ENCODE measurements at regions not wholly inside any gene's neighbourhood (a gene's known extent, or its start where the extent isn't known, plus 50 kb on each side); places are given as distances from the start of the nearest gene placed in this dataset.

DNA sequence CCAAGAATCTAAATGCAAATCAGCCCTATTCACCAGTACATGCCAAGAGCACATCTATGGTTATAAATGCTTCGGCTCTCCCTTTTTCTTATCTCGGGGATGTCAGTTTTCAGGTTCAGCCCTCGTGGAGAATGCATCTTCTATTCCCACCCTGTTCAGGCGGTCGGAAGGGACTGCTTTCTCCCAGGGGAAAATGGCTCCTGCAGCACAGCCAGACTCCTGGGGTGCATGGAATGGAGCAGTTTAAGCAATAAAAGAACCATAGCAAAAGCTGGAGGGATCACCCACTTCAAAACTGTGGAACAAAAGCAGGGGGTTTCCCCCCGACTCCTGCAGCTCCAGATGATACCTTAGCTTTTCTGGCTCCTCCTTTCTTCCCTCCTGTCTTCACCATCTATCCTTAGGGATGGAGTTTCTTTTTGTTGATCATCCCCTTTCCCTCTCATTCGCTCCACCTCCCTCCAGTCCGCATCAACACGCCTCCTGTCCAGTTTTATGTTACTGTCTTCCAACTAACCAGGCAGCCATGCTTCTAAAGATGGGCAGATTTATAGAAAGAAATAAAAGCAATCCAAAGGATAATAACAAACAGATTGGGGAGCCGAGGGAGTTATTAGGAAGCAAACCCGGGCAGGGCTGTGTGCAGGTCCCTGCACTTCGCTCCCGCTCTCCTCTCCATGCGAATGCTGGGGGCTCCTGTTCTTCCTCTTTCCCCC lies 356.2 kb upstream of the SMIM21 start:
- TF ChIP-seq, protein P1, sequence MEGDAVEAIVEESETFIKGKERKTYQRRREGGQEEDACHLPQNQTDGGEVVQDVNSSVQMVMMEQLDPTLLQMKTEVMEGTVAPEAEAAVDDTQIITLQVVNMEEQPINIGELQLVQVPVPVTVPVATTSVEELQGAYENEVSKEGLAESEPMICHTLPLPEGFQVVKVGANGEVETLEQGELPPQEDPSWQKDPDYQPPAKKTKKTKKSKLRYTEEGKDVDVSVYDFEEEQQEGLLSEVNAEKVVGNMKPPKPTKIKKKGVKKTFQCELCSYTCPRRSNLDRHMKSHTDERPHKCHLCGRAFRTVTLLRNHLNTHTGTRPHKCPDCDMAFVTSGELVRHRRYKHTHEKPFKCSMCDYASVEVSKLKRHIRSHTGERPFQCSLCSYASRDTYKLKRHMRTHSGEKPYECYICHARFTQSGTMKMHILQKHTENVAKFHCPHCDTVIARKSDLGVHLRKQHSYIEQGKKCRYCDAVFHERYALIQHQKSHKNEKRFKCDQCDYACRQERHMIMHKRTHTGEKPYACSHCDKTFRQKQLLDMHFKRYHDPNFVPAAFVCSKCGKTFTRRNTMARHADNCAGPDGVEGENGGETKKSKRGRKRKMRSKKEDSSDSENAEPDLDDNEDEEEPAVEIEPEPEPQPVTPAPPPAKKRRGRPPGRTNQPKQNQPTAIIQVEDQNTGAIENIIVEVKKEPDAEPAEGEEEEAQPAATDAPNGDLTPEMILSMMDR (conservative IDR thresholded peaks at IDR 0.05) = no peak
- TF ChIP-seq EZH2 (IDR thresholded peaks at IDR 0.05; ENCODE audit: low read depth) = 0 out of 2 replicates have a peak, but pooled peaks have one; percentile 36
